ENCODE measurements at regions not wholly inside any gene's neighbourhood (a gene's known extent, or its start where the extent isn't known, plus 50 kb on each side); places are given as distances from the start of the nearest gene placed in this dataset.

DNA sequence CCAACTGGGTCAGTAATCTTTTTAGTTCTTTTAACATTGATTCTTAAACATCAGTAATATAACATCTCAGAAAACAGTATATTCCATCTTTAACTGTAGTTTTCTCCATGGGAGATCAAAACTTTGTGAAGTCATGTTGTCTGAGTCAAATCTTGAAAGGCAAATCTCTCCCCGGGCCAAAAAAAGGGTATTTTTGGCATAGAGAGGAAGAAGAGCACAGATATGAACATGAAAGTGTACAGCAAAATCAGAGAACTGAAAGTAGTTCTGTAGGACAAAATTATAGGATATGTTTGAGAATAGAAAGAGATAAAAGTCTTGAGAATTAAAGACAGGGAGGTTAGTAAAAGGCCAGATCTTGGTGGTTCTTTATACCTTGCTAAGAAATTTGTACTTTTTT lies 176.4 kb upstream of the GYPA start:
- Histone ChIP-seq H3K36me3 (ENCODE audit: insufficient read depth) (peaks cover 6% of the 10 kb centered on the region; the same call in 1 of the 2 replicates), H3K9me2 (ENCODE audit: insufficient read depth) (0 out of 2 replicates have a peak, but pooled peaks cover 4% of the 10 kb centered on the region)
- H3K9me3 Mint-ChIP-seq = peaks cover 40% of the 10 kb centered on the region

More for the DNA sequence above, 176.4 kb upstream of the GYPA start:
- Histone ChIP-seq H3F3A (replicated peaks; ENCODE audit: low read depth) (no peaks in the 10 kb centered on the region), H3K4me3 (no peak overlapping the region), H3K27ac (ENCODE audit: low read depth) (no peak overlapping the region), H3K79me2 (replicated peaks; ENCODE audit: insufficient read depth) (no peaks in the 10 kb centered on the region), H3K4me2 (no peak overlapping the region), H3K4me1 (ENCODE audit: insufficient read depth) (no peaks in the 10 kb centered on the region), H3K27me3 (ENCODE audit: insufficient read depth) (no peaks in the 10 kb centered on the region), H2AFZ (no peak overlapping the region), H4K20me1 (replicated peaks; ENCODE audit: insufficient read depth) (no peaks in the 10 kb centered on the region)
- no peak for ATAC-seq
- Mint-ChIP-seq H3K27me3 (ENCODE audit: insufficient read depth, low read depth, poor library complexity) (no peaks in the 10 kb centered on the region), H3K4me3 (no peak overlapping the region), H3K36me3 (ENCODE audit: low read depth) (peaks cover 27% of the 10 kb centered on the region), H3K4me1 (no peaks in the 10 kb centered on the region), H3K27ac (no peak overlapping the region)
- no peak for DNase-seq (ENCODE audit: low spot score)
- TF ChIP-seq STAT1 (IDR thresholded peaks at IDR 0.05; ENCODE audit: unreplicated experiment) = no peak
- TF ChIP-seq EZH2 (IDR thresholded peaks at IDR 0.05; ENCODE audit: low read depth, unreplicated experiment) = no peak
- TF ChIP-seq EZH2phosphoT487 (IDR thresholded peaks at IDR 0.05; ENCODE audit: unreplicated experiment) = no peak
- TF ChIP-seq, protein P1, sequence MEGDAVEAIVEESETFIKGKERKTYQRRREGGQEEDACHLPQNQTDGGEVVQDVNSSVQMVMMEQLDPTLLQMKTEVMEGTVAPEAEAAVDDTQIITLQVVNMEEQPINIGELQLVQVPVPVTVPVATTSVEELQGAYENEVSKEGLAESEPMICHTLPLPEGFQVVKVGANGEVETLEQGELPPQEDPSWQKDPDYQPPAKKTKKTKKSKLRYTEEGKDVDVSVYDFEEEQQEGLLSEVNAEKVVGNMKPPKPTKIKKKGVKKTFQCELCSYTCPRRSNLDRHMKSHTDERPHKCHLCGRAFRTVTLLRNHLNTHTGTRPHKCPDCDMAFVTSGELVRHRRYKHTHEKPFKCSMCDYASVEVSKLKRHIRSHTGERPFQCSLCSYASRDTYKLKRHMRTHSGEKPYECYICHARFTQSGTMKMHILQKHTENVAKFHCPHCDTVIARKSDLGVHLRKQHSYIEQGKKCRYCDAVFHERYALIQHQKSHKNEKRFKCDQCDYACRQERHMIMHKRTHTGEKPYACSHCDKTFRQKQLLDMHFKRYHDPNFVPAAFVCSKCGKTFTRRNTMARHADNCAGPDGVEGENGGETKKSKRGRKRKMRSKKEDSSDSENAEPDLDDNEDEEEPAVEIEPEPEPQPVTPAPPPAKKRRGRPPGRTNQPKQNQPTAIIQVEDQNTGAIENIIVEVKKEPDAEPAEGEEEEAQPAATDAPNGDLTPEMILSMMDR (conservative IDR thresholded peaks at IDR 0.05; ENCODE audit: low read depth in 2 of 2) = no peak
- TF ChIP-seq, protein P2, sequence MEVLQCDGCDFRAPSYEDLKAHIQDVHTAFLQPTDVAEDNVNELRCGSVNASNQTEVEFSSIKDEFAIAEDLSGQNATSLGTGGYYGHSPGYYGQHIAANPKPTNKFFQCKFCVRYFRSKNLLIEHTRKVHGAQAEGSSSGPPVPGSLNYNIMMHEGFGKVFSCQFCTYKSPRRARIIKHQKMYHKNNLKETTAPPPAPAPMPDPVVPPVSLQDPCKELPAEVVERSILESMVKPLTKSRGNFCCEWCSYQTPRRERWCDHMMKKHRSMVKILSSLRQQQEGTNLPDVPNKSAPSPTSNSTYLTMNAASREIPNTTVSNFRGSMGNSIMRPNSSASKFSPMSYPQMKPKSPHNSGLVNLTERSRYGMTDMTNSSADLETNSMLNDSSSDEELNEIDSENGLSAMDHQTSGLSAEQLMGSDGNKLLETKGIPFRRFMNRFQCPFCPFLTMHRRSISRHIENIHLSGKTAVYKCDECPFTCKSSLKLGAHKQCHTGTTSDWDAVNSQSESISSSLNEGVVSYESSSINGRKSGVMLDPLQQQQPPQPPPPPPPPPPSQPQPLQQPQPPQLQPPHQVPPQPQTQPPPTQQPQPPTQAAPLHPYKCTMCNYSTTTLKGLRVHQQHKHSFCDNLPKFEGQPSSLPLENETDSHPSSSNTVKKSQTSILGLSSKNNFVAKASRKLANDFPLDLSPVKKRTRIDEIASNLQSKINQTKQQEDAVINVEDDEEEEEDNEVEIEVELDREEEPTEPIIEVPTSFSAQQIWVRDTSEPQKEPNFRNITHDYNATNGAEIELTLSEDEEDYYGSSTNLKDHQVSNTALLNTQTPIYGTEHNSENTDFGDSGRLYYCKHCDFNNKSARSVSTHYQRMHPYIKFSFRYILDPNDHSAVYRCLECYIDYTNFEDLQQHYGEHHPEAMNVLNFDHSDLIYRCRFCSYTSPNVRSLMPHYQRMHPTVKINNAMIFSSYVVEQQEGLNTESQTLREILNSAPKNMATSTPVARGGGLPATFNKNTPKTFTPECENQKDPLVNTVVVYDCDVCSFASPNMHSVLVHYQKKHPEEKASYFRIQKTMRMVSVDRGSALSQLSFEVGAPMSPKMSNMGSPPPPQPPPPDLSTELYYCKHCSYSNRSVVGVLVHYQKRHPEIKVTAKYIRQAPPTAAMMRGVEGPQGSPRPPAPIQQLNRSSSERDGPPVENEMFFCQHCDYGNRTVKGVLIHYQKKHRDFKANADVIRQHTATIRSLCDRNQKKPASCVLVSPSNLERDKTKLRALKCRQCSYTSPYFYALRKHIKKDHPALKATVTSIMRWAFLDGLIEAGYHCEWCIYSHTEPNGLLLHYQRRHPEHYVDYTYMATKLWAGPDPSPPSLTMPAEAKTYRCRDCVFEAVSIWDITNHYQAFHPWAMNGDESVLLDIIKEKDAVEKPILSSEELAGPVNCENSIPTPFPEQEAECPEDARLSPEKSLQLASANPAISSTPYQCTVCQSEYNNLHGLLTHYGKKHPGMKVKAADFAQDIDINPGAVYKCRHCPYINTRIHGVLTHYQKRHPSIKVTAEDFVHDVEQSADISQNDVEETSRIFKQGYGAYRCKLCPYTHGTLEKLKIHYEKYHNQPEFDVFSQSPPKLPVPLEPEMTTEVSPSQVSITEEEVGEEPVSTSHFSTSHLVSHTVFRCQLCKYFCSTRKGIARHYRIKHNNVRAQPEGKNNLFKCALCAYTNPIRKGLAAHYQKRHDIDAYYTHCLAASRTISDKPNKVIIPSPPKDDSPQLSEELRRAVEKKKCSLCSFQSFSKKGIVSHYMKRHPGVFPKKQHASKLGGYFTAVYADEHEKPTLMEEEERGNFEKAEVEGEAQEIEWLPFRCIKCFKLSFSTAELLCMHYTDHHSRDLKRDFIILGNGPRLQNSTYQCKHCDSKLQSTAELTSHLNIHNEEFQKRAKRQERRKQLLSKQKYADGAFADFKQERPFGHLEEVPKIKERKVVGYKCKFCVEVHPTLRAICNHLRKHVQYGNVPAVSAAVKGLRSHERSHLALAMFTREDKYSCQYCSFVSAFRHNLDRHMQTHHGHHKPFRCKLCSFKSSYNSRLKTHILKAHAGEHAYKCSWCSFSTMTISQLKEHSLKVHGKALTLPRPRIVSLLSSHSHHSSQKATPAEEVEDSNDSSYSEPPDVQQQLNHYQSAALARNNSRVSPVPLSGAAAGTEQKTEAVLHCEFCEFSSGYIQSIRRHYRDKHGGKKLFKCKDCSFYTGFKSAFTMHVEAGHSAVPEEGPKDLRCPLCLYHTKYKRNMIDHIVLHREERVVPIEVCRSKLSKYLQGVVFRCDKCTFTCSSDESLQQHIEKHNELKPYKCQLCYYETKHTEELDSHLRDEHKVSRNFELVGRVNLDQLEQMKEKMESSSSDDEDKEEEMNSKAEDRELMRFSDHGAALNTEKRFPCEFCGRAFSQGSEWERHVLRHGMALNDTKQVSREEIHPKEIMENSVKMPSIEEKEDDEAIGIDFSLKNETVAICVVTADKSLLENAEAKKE (CRISPR knock-in tag; IDR thresholded peaks at IDR 0.05) = no peak
- TF ChIP-seq ZNF331 (CRISPR knock-in tag; IDR thresholded peaks at IDR 0.05; ENCODE audit: low read depth) = no peak
- TF ChIP-seq, protein P3, sequence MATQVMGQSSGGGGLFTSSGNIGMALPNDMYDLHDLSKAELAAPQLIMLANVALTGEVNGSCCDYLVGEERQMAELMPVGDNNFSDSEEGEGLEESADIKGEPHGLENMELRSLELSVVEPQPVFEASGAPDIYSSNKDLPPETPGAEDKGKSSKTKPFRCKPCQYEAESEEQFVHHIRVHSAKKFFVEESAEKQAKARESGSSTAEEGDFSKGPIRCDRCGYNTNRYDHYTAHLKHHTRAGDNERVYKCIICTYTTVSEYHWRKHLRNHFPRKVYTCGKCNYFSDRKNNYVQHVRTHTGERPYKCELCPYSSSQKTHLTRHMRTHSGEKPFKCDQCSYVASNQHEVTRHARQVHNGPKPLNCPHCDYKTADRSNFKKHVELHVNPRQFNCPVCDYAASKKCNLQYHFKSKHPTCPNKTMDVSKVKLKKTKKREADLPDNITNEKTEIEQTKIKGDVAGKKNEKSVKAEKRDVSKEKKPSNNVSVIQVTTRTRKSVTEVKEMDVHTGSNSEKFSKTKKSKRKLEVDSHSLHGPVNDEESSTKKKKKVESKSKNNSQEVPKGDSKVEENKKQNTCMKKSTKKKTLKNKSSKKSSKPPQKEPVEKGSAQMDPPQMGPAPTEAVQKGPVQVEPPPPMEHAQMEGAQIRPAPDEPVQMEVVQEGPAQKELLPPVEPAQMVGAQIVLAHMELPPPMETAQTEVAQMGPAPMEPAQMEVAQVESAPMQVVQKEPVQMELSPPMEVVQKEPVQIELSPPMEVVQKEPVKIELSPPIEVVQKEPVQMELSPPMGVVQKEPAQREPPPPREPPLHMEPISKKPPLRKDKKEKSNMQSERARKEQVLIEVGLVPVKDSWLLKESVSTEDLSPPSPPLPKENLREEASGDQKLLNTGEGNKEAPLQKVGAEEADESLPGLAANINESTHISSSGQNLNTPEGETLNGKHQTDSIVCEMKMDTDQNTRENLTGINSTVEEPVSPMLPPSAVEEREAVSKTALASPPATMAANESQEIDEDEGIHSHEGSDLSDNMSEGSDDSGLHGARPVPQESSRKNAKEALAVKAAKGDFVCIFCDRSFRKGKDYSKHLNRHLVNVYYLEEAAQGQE (IDR thresholded peaks at IDR 0.05; ENCODE audit: unreplicated experiment) = no peak
- TF ChIP-seq ZNF114 (CRISPR knock-in tag; IDR thresholded peaks at IDR 0.05) = no peak
- TF ChIP-seq, protein P4, sequence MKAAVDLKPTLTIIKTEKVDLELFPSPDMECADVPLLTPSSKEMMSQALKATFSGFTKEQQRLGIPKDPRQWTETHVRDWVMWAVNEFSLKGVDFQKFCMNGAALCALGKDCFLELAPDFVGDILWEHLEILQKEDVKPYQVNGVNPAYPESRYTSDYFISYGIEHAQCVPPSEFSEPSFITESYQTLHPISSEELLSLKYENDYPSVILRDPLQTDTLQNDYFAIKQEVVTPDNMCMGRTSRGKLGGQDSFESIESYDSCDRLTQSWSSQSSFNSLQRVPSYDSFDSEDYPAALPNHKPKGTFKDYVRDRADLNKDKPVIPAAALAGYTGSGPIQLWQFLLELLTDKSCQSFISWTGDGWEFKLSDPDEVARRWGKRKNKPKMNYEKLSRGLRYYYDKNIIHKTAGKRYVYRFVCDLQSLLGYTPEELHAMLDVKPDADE (IDR thresholded peaks at IDR 0.05) = no peak
- no peak for TF ChIP-seq CREB1 (CRISPR knock-in tag; IDR thresholded peaks at IDR 0.05; ENCODE audit: low read depth)
- no peak for TF ChIP-seq JUNB (IDR thresholded peaks at IDR 0.05; ENCODE audit: unreplicated experiment)
- no peak for TF ChIP-seq NANOG (IDR thresholded peaks at IDR 0.05; ENCODE audit: borderline replicate concordance)
- TF ChIP-seq POLR2AphosphoS5 (IDR thresholded peaks at IDR 0.05; ENCODE audit: low read depth) = no peak
